ENCODE measurements at regions not wholly inside any gene's neighbourhood (a gene's known extent, or its start where the extent isn't known, plus 50 kb on each side); places are given as distances from the start of the nearest gene placed in this dataset.

DNA sequence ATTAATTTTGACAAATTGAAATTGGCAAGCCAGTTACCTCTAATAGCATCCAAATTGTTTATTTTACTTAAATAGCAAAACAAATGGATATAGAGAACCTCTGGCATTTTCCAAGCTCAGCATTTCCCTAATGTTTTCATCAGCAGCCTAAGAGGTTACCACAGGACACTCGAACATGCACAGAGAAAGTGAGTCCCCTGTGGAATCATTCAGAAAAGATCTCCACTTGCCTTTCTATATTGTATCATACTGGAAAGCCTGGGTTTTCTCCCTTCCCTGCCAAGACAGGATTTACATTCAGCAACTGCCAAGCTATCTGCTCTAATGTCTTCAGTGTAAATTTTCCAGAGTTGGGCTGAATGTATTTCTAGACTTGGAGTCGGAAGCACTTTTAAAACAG lies 188.9 kb downstream of the KCTD12 start:
- TF ChIP-seq POLR2A (IDR thresholded peaks at IDR 0.05): no peak
- TF ChIP-seq, protein P1, sequence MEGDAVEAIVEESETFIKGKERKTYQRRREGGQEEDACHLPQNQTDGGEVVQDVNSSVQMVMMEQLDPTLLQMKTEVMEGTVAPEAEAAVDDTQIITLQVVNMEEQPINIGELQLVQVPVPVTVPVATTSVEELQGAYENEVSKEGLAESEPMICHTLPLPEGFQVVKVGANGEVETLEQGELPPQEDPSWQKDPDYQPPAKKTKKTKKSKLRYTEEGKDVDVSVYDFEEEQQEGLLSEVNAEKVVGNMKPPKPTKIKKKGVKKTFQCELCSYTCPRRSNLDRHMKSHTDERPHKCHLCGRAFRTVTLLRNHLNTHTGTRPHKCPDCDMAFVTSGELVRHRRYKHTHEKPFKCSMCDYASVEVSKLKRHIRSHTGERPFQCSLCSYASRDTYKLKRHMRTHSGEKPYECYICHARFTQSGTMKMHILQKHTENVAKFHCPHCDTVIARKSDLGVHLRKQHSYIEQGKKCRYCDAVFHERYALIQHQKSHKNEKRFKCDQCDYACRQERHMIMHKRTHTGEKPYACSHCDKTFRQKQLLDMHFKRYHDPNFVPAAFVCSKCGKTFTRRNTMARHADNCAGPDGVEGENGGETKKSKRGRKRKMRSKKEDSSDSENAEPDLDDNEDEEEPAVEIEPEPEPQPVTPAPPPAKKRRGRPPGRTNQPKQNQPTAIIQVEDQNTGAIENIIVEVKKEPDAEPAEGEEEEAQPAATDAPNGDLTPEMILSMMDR (IDR thresholded peaks at IDR 0.05): no peak

Measured in Peyer's patch (tissue), 4 donors.